ENCODE measurements at regions not wholly inside any gene's neighbourhood (a gene's known extent, or its start where the extent isn't known, plus 50 kb on each side); places are given as distances from the start of the nearest gene placed in this dataset.
"Not testable (repeated sequence)": the region's sequence is repeated elsewhere in the genome, so short reads cannot be mapped to it uniquely, and the experiment has no call there.

- no peak for DNase-seq (ENCODE audit: low read depth)
Measured at GRCh38 chr2:238599549-238600505, 173.1 kb downstream of the ASB1 start.

- no peak for DNase-seq (ENCODE audit: low read depth)
Measured at GRCh38 chr2:238600506-238601432, 174.0 kb downstream of the ASB1 start.

DNA sequence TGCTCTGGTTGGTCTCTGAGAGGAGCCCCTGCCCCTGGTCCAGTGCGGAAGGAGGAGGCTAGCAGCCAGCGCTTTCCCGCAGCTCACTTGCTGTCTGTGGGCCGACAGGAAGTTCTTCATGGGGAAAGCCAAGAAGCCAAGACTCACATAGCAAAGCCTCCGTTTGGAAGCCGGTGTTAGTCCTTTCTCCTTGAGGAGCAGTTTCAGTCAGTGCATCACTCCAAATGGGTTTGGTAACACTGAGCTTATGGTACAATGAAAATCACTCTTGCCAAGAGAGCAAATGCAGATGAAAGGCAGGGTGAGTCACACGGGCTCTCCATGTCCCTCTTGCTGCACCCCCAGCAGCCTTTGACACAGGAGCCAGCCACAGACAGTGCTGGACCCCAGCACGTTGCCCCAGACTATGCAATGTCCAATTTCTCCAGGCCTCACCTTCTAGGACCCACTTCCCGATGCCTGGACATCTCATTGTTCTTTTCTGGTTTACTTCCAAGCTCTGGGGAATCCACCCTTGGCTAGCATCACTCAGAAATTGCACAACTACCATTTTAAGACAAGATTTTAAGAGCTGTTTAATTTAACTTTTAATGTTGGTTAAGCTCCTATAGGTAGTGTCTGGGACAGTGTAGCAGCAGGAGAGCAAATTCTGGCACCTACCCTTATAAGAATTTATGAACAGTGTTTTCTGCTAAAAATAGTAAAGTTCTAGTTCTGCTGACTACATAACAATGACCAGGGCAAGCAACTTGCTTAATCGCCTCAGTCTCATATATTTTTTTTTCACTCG lies 174.9 kb downstream of the ASB1 start:
- DNase-seq (ENCODE audit: low read depth): peak; percentile 78

DNA sequence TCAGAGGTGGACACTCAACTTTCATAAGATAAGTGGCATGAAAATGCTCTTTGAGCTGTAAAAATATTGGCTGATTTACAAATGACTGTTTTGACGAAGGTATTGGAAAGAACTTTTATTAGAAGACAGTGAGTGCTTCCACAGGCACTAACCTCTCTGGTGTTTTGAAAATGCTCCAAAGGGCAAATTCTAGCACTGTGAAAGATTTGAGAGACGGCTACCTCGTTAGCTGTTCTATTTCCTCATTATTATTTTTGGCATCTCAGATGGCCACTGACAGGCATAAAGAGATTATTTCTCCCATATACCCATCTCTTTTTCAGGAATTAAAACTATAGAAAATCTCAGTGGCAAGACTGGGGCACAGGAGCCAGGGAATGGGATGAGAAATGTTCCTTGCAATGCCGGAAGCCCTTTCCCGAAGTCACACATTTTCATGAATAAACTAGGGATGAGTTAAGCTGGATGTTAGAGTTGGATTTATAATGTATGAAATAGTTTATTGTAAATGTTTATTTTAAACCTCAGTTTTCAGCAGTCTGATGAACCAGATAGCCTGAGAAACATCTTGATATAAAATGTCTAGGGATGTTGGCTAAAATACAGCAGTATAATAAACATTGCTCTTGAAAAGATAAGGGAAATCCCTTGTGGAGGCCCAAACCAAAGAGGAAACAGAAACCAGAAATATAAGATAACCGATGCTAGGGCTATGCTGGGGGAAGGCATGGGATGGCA lies 175.7 kb downstream of the ASB1 start:
- DNase-seq (ENCODE audit: low read depth): no peak

DNA sequence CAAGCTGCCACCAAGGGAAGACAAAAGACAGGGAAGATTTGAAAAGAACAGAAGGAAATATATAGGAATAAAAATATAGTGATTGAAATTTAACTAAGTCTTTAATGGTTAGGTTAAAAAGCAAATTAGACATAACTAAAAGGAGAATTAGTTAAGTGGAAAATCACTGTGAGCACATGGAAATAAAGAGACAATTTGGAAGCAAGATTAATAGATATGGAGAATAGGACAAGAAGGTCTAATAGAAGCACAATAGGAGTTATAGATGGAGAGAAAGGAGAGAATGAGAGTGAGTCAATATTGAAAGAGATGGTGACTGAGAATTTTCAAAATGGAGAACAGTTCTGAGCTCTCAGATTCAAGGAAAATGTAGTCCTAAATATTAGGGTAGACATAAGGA lies 176.9 kb downstream of the ASB1 start:
- DNase-seq (ENCODE audit: low read depth): no peak

GRCh38 chr2:238606311-238606710 lies 179.6 kb downstream of the ASB1 start:
- DNase-seq (ENCODE audit: low read depth): no peak

DNA sequence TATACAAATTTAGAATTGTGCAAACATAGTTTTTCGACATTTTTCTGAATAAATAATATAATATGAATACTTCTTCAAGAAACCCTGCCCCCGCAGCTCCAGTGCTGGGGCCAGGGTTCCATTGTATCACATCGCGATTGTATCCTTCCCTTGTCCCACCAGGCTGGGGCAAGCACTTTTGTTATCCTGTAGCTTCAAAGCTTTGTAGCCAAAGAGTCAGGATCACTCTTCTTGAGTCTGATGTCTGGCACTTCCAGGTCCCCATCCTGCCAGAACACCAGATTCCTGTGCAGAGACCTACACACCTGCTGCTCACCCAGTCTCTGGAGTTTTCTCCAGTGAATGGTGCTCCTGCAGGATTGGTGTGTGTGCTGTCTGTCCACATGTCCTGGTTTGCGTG lies 186.9 kb downstream of the ASB1 start:
- DNase-seq (ENCODE audit: low read depth): no peak

DNA sequence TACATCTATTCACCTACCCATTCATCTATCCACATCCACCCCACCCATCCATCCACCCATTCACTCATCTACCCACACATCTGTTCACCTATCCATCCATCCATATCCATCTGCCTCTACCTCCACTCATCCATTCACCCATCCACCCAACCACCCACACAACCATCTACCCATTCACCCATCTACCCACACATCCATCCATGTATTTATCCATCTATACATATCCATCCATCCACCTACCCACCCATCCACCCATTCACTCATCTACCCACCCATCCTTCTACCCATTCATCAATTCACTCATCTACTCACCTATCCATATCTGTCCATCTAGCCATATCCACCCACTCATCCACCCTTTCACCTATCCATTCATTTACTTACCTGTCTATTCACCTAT lies 187.6 kb downstream of the ASB1 start:
- DNase-seq (ENCODE audit: low read depth): no peak

DNA sequence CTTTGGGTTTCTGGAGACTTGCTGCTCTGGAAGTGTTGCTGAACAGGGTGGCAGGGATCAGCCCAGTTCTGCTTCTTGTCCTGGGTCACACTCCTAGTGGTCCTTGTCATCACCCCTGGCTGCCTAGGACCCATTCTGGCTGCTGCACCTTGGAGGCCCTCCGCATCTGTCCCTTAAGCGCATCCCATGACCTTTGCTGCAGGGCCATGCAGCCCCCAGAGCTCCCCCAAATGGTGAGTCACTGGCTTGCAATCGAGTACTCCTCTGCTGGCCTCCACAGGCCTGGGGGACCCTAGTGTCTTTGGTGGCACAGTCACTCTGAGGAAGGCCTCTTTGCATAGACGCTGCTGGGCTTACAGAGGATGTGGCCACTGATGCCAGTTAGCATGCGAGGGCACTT lies 188.5 kb downstream of the ASB1 start:
- DNase-seq (ENCODE audit: low read depth): no peak

DNA sequence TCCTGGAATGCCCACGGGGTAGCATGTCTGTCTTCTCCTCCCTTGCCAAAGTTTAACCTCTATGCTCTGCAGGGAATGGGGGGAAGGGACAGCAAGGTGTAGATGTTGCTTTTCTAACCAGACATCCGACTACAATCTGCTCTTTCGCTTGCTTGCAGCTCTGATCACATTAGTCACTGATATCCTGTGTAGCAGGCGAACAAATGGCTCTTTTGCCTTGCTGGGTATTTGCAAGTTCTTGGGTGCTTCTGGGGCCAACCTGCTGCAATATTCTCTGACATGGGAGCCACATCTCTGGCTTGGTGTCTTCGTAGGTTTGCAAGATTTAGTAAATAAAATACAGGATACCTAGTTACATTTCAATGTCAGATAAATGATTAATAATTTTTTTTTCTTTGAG lies 190.0 kb downstream of the ASB1 start:
- no peak for DNase-seq (ENCODE audit: low read depth)

DNA sequence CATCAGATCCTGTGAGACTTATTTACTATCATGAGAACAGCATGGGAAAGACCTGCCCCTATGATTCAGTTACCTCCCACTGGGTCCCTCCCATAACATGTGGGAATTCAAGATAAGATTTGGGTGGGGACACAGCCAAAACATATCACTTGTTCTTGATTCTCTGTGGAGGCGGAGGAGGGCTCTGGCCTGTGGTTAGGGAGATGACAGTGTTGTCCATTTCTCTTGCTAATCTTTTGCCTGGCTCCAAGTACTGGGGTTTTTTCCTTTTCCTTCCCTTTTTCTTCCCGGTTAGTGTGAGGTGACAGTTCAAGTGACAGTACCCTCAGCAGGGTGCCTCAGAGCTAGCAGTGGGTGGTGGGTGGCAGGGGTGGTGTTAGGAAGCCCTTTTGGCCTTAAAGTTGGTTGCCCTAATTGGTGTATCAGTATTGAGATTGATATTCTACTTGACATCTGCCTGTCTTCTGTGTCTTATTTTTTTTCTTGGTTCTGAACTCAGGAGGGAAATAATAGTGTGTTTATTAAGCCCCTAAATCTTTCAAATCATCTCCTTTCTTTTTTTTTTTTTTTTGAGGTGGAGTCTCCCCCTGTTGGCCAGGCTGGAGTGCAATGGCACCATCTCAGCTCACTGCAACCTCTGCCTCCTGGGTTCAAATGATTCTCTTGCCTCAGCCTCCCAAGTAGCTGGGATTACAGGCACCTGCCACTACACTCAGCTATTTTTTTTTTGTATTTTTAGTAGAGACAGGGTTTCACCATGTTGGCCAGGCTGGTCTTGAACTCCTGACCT lies 192.0 kb downstream of the ASB1 start:
- DNase-seq (ENCODE audit: low read depth): not testable (repeated sequence)

GRCh38 chr2:238627899-238628298 lies 201.2 kb downstream of the ASB1 start:
- no peak for DNase-seq (ENCODE audit: low read depth)

- DNase-seq (ENCODE audit: low read depth): no peak
Measured at GRCh38 chr2:238629064-238629463, 202.3 kb downstream of the ASB1 start.

- no peak for DNase-seq (ENCODE audit: low read depth)
Measured at GRCh38 chr2:238631491-238632180, 204.9 kb downstream of the ASB1 start.

GRCh38 chr2:238632181-238633060 lies 205.7 kb downstream of the ASB1 start:
- DNase-seq (ENCODE audit: low read depth): no peak

DNA sequence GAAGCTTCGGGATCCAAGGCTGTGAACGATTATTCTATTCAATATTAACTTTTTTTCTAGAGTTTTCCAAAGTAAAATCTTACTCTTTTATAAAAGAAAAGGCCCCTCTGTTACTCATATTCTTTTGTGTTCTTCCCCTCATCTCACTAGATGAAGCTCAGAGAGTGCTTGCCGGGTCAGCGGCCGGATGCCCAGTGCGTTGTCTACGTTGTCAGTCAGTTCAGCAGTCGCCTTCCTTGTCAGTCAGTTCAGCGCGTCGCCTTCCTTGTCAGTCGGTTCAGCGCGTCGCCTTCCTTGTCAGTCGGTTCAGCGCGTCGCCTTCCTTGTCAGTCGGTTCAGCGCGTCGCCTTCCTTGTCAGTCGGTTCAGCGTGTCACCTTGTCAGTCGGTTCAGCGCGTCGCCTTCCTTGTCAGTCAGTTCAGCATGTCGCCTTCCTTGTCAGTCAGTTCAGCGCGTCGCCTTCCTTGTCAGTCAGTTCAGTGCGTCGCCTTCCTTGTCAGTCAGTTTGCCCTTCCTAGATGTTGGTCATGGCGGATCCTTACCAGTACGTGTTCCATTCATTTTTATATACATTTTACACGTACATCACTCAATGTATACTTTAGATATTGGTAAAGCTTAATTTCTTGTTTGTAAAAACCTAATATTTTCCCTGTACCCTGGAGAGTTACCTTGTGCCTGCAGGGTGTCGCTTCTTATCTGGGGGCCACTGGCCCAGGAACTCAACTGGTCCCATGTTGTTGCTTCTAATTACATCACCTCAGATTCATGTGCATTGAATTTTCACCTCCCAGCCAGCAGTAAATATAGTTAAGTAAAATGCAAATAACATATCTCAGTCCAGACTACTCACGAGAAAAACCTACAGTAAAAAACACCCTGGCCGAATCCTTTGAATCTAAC lies 206.9 kb downstream of the ASB1 start:
- DNase-seq (ENCODE audit: low read depth): no peak

GRCh38 chr2:238634701-238635357 lies 208.1 kb downstream of the ASB1 start:
- no peak for DNase-seq (ENCODE audit: low read depth)
